ENCODE measurements at regions not wholly inside any gene's neighbourhood (a gene's known extent, or its start where the extent isn't known, plus 50 kb on each side); places are given as distances from the start of the nearest gene placed in this dataset.

- Mint-ChIP-seq H3K9me3 (ENCODE audit: unreplicated experiment) (no peaks in the 10 kb centered on the region), H3K27ac (ENCODE audit: unreplicated experiment) (no peak overlapping the region), H3K36me3 (ENCODE audit: low read depth, unreplicated experiment) (no peaks in the 10 kb centered on the region), H3K4me3 (ENCODE audit: unreplicated experiment) (no peak overlapping the region), H3K27me3 (ENCODE audit: unreplicated experiment) (no peaks in the 10 kb centered on the region), H3K4me1 (ENCODE audit: unreplicated experiment) (no peaks in the 10 kb centered on the region)
- DNase-seq (ENCODE audit: low spot score) = no peak
- TF ChIP-seq CTCF (IDR thresholded peaks at IDR 0.05; ENCODE audit: unreplicated experiment) = no peak
Observed at GRCh38 chr3:107092121-107092520, 285.1 kb upstream of the CCDC54 start.

- Mint-ChIP-seq H3K9me3 (ENCODE audit: unreplicated experiment) (no peaks in the 10 kb centered on the region), H3K4me3 (ENCODE audit: unreplicated experiment) (no peak overlapping the region), H3K27me3 (ENCODE audit: unreplicated experiment) (peaks cover 3% of the 10 kb centered on the region), H3K27ac (ENCODE audit: unreplicated experiment) (no peak overlapping the region), H3K4me1 (ENCODE audit: unreplicated experiment) (no peaks in the 10 kb centered on the region), H3K36me3 (ENCODE audit: low read depth, unreplicated experiment) (no peaks in the 10 kb centered on the region)
- no peak for TF ChIP-seq CTCF (IDR thresholded peaks at IDR 0.05; ENCODE audit: unreplicated experiment)
- no peak for DNase-seq (ENCODE audit: low spot score)
Observed at GRCh38 chr3:107098864-107099263, 278.4 kb upstream of the CCDC54 start.

- Mint-ChIP-seq H3K4me1 (ENCODE audit: unreplicated experiment) (no peaks in the 10 kb centered on the region), H3K27ac (ENCODE audit: unreplicated experiment) (no peak overlapping the region), H3K9me3 (ENCODE audit: unreplicated experiment) (no peaks in the 10 kb centered on the region), H3K4me3 (ENCODE audit: unreplicated experiment) (no peak overlapping the region), H3K27me3 (ENCODE audit: unreplicated experiment) (peaks cover 3% of the 10 kb centered on the region), H3K36me3 (ENCODE audit: low read depth, unreplicated experiment) (no peaks in the 10 kb centered on the region)
- TF ChIP-seq CTCF (IDR thresholded peaks at IDR 0.05; ENCODE audit: unreplicated experiment) = no peak
- DNase-seq (ENCODE audit: low spot score) = no peak
Observed at GRCh38 chr3:107100137-107100536, 277.1 kb upstream of the CCDC54 start.

- Mint-ChIP-seq H3K4me1 (ENCODE audit: unreplicated experiment) (no peaks in the 10 kb centered on the region), H3K27ac (ENCODE audit: unreplicated experiment) (no peak overlapping the region), H3K9me3 (ENCODE audit: unreplicated experiment) (no peaks in the 10 kb centered on the region), H3K4me3 (ENCODE audit: unreplicated experiment) (no peak overlapping the region), H3K27me3 (ENCODE audit: unreplicated experiment) (peaks cover 3% of the 10 kb centered on the region), H3K36me3 (ENCODE audit: low read depth, unreplicated experiment) (no peaks in the 10 kb centered on the region)
- no peak for TF ChIP-seq CTCF (IDR thresholded peaks at IDR 0.05; ENCODE audit: unreplicated experiment)
- no peak for DNase-seq (ENCODE audit: low spot score)
Observed at GRCh38 chr3:107100573-107100972, 276.7 kb upstream of the CCDC54 start.

GRCh38 chr3:107103786-107104185 lies 273.5 kb upstream of the CCDC54 start:
- H3K9me3 Mint-ChIP-seq (ENCODE audit: unreplicated experiment) = no peaks in the 10 kb centered on the region
- H3K27me3 Mint-ChIP-seq (ENCODE audit: unreplicated experiment) = peaks cover 3% of the 10 kb centered on the region
- H3K4me3 Mint-ChIP-seq (ENCODE audit: unreplicated experiment) = no peak overlapping the region
- TF ChIP-seq CTCF (IDR thresholded peaks at IDR 0.05; ENCODE audit: unreplicated experiment) = no peak
- H3K36me3 Mint-ChIP-seq (ENCODE audit: low read depth, unreplicated experiment) = no peaks in the 10 kb centered on the region
- H3K4me1 Mint-ChIP-seq (ENCODE audit: unreplicated experiment) = no peaks in the 10 kb centered on the region
- no peak for DNase-seq (ENCODE audit: low spot score)
- H3K27ac Mint-ChIP-seq (ENCODE audit: unreplicated experiment) = no peak overlapping the region

Data from endothelial cell (in vitro differentiated cells).